HFF-Myc (cell line): ENCODE measurements at regions not wholly inside any gene's neighbourhood (a gene's known extent, or its start where the extent isn't known, plus 50 kb on each side); places are given as distances from the start of the nearest gene placed in this dataset.
A peak's percentile ranks its signal among the peaks of the same experiment; 100 is the strongest.
"Not testable (repeated sequence)": the region's sequence is repeated elsewhere in the genome, so short reads cannot be mapped to it uniquely, and the experiment has no call there.

Experiments used
- DNase-seq: peaks from one replicate; pipeline ENCODE4 v3.0.0-alpha.2; 2011; ENCODE audit warnings: low read depth; ENCODE audit errors: extremely low read depth
- H3K4me3 ChIP-seq: replicated peaks from 2 replicates; pipeline ENCODE4 v1.5.1; 2011; ENCODE audit warnings: low read depth, mild to moderate bottlenecking, control low read depth, low read length
- TF ChIP-seq, protein P1 (sequence below): IDR thresholded peaks from 2 replicates; pipeline ENCODE4 v1.5.1; 2012; ENCODE audit warnings: mild to moderate bottlenecking, low read depth, low read length, control low read depth; ENCODE audit errors: missing control alignments

GRCh38 chr4:141331534-141332358 lies 111.1 kb downstream of the ZNF330 start:
- no peak for DNase-seq
- no peak overlapping the region for H3K4me3 ChIP-seq
- TF ChIP-seq, protein P1, sequence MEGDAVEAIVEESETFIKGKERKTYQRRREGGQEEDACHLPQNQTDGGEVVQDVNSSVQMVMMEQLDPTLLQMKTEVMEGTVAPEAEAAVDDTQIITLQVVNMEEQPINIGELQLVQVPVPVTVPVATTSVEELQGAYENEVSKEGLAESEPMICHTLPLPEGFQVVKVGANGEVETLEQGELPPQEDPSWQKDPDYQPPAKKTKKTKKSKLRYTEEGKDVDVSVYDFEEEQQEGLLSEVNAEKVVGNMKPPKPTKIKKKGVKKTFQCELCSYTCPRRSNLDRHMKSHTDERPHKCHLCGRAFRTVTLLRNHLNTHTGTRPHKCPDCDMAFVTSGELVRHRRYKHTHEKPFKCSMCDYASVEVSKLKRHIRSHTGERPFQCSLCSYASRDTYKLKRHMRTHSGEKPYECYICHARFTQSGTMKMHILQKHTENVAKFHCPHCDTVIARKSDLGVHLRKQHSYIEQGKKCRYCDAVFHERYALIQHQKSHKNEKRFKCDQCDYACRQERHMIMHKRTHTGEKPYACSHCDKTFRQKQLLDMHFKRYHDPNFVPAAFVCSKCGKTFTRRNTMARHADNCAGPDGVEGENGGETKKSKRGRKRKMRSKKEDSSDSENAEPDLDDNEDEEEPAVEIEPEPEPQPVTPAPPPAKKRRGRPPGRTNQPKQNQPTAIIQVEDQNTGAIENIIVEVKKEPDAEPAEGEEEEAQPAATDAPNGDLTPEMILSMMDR, result no peak

- not testable (repeated sequence) for DNase-seq, H3K4me3 ChIP-seq
These were observed 111.9 kb downstream of the ZNF330 start for GRCh38 chr4:141332359-141333181.

DNA sequence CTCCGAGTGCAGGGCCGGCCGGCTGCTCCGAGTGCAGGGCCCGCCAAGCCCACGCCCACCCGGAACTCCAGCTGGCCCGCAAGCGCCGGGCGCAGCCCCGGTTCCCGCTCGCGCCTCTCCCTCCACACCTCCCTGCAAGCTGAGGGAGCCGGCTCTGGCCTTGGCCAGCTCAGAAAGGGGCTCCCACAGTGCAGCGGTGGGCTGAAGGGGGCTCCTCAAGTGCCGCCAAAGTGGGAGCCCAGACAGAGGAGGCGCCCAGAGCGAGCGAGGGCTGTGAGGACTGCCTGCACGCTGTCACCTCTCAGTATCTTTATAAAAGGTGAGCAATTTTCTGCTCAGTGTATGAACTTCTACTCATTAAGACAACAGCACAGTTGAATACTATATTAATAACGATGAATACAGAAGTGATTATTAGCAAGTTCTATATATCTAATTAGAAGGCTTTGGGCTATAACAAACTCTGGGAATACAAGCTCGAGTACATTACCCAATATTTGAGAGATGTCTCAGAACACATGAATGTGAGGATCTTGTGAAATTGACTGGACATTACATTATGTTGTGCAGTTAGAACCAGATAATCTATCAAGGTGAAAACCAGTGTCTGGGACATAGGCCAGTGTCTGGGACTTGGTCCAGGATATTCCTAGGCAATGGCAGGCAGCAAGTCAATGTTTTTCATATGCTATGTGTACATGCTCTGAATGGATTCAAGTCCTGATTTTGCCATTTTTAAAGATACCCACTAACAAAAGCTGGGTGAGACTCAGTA lies 112.9 kb downstream of the ZNF330 start:
- not testable (repeated sequence) for DNase-seq
- peak overlapping the region; percentile 16; the same call in 1 of the 2 replicates for H3K4me3 ChIP-seq

DNA sequence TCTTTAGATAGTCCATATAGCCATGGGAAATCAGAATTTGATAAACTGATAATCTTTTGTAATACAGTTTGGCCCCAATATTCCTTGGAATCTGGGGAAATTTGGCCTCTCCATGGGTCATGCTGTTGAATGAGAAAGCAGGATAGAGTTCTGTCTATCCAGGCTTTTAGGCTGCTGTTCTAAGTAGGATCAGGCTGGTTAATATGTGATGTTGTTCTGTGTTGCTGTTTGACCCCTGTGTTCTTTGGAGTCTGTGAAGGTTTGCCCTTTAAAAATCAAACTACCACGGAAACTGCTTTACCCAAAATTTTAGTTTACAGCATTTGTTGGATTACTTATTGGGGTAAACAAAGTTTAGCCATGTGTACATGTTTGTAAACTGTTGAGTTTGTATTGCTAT lies 114.5 kb downstream of the ZNF330 start:
- H3K4me3 ChIP-seq, result no peak overlapping the region
- DNase-seq, result no peak
- TF ChIP-seq, protein P1, result no peak

GRCh38 chr4:141338238-141338637 lies 117.5 kb downstream of the ZNF330 start:
- TF ChIP-seq, protein P1, result no peak
- no peak for DNase-seq

DNA sequence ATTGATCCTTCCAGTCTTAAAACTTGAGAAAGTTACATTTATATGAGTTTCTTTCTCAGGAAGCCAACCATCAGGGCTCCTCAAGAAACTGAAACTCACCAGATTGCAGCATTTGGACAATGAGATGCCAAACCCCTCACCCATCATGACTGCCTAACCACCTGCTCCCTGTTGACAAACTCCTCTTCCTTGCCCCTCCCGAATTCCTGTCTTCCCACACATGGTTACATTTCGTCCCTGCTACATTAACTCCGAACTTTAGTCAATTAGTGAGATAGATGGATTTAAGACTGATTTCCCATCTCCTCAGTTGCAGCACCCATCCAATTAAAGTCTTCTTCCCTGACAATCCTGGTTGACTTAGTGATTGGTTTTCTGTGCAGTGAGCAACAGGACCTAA lies 118.7 kb downstream of the ZNF330 start:
- no peak for DNase-seq
- no peak overlapping the region for H3K4me3 ChIP-seq
- TF ChIP-seq, protein P1, result no peak

More at GRCh38 chr4:141338238-141338637, 117.5 kb downstream of the ZNF330 start:
- no peak overlapping the region for H3K4me3 ChIP-seq

DNA sequence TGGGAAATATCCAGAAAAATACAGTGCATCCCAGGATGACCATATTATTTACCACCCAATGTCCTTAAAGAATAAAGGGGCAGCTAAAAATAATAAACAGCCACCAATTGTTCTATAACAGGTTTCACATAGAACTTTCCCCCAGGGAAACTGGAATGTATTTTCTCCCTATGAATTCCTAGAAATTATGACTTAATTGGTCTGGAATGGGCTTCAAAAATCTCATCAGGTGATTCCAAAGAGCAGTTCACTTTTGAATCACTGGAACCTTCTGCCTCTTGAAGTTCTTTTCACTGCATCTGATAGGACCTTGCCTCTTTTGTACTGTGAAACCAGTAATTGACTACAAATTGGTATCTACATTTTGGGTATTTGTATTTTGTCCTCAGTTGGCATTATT lies 119.3 kb downstream of the ZNF330 start:
- TF ChIP-seq, protein P1, result no peak
- DNase-seq, result no peak
- H3K4me3 ChIP-seq, result no peak overlapping the region
